Left ventricle myocardium inferior (tissue), 1 donor: ENCODE measurements at regions not wholly inside any gene's neighbourhood (a gene's known extent, or its start where the extent isn't known, plus 50 kb on each side); places are given as distances from the start of the nearest gene placed in this dataset.

Experiments
- DNase-seq: peaks from one replicate; pipeline ENCODE4 v3.0.0-alpha.2; 2020
- H3K27ac ChIP-seq: fragments of 200-600 bp; replicated peaks from 2 replicates; pipeline ENCODE4 v1.8.0; 2021
- H3K27me3 ChIP-seq: fragments of 200-600 bp; 2 replicates; pipeline ENCODE4 v1.8.0; 2021; ENCODE audit warnings: low read depth
- H3K36me3 ChIP-seq: fragments of 200-600 bp; 2 replicates; pipeline ENCODE4 v1.8.0; 2021
- H3K4me1 ChIP-seq: fragments of 200-600 bp; 2 replicates; pipeline ENCODE4 v1.8.0; 2021
- H3K4me3 ChIP-seq: fragments of 200-600 bp; 2 replicates; pipeline ENCODE4 v1.8.0; 2021; ENCODE audit warnings: mild to moderate bottlenecking, moderate library complexity
- H3K9me3 ChIP-seq: fragments of 200-600 bp; replicated peaks from 2 replicates; pipeline ENCODE4 v1.8.0; 2021
- intact Hi-C: fragments of 100-400 bp; cut with micrococcal nuclease; formaldehyde crosslinking; loops from one replicate; pipeline ENCODE4 v1.11.0; 2022
- TF ChIP-seq, protein P1 (sequence below): fragments of 200-600 bp; IDR thresholded peaks from 2 replicates; pipeline ENCODE4 v1.8.0; 2021; ENCODE audit warnings: antibody characterized with exemption, mild to moderate bottlenecking, borderline replicate concordance
- donor health status: DM: no; HTN: yes; CAD: no; lungs with severe emphysema.

DNA sequence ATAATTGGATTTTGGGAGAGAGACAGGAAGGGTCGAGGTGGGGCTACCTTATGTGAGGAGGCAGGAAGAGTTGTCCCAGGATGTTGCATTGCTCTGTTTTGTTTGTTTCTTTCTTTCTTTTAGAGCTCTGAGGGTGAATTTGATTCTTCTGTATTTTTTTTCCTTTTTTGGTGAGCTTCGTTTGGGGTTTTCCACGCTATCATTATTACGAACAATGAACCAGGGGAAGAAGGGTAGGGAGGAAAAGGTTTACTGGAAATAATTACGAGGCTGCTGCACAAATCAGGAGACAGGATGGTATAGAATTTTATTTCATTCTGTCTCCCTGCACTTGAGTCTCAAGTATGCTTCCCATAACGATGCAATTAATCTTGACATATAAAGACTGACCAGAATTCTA lies 51.4 kb upstream of the ZNF516 start:
- Histone ChIP-seq H3K27me3 (peaks cover 37% of the 10 kb centered on the region), H3K27ac (no peak overlapping the region), H3K9me3 (no peaks in the 10 kb centered on the region), H3K4me1 (no peaks in the 10 kb centered on the region), H3K36me3 (no peaks in the 10 kb centered on the region), H3K4me3 (no peak overlapping the region)
- intact Hi-C loops: no loop called here
- TF ChIP-seq, protein P1, sequence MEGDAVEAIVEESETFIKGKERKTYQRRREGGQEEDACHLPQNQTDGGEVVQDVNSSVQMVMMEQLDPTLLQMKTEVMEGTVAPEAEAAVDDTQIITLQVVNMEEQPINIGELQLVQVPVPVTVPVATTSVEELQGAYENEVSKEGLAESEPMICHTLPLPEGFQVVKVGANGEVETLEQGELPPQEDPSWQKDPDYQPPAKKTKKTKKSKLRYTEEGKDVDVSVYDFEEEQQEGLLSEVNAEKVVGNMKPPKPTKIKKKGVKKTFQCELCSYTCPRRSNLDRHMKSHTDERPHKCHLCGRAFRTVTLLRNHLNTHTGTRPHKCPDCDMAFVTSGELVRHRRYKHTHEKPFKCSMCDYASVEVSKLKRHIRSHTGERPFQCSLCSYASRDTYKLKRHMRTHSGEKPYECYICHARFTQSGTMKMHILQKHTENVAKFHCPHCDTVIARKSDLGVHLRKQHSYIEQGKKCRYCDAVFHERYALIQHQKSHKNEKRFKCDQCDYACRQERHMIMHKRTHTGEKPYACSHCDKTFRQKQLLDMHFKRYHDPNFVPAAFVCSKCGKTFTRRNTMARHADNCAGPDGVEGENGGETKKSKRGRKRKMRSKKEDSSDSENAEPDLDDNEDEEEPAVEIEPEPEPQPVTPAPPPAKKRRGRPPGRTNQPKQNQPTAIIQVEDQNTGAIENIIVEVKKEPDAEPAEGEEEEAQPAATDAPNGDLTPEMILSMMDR: no peak
- DNase-seq: no peak

DNA sequence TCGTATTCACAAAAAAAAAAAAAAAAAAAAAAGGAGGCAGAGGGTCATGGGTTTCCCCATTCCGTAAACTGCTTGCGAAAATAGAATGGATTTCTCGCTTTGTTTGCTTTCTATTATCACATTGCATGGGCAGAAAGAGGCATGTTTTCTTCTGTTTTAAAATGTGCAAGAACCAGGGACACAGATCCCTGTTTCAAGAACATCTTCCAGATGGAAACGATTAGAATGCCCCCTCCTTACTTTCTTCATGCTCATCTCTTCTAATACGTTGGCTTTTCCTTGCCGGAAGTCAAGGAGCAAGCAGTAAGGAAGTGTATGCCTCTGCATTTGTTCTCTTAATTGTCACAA lies 51.0 kb upstream of the ZNF516 start:
- Histone ChIP-seq H3K9me3 (no peaks in the 10 kb centered on the region), H3K36me3 (no peaks in the 10 kb centered on the region), H3K27me3 (peaks cover 41% of the 10 kb centered on the region), H3K4me3 (no peak overlapping the region), H3K4me1 (no peaks in the 10 kb centered on the region), H3K27ac (no peak overlapping the region)
- intact Hi-C loops: no loop called here
- DNase-seq: no peak
- TF ChIP-seq, protein P1: no peak

DNA sequence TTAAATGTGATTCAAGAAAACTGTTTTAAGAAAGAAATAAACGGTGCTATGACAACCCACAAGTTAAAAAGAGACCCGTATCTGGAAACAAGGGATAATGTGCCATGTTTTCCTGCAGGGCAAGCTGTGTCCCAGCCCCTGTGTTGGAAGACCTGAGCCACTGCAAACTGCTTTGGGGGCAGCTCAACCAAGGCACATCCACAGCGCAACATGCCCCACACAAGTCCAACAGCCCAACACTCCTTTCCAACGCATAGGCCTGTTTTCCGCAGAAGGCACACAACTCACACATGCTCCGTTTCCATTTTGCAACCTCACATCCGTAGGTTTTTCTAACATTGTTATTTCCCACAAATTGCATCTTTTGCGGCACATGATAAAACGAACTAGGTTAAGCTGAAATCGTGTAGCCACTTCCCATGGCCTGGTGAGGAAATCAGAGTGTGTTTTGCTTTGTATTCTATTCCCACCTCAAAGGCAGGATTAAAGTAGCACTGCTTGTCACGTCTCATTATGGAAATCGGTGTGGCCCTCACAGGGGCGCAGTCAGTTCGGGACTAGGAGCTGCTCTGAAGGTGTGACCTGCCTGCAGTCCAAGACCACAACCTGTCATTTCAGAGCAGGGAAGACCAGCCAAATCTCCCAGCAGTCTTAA lies 50.5 kb upstream of the ZNF516 start:
- no peaks in the 10 kb centered on the region for H3K4me1 ChIP-seq
- no peaks in the 10 kb centered on the region for H3K9me3 ChIP-seq
- no peaks in the 10 kb centered on the region for H3K36me3 ChIP-seq
- no peak overlapping the region for H3K27ac ChIP-seq
- no peak overlapping the region for H3K4me3 ChIP-seq
- intact Hi-C loops: no loop called here
- DNase-seq: no peak
- TF ChIP-seq, protein P1: no peak
- H3K27me3 ChIP-seq: peaks cover 46% of the 10 kb centered on the region

DNA sequence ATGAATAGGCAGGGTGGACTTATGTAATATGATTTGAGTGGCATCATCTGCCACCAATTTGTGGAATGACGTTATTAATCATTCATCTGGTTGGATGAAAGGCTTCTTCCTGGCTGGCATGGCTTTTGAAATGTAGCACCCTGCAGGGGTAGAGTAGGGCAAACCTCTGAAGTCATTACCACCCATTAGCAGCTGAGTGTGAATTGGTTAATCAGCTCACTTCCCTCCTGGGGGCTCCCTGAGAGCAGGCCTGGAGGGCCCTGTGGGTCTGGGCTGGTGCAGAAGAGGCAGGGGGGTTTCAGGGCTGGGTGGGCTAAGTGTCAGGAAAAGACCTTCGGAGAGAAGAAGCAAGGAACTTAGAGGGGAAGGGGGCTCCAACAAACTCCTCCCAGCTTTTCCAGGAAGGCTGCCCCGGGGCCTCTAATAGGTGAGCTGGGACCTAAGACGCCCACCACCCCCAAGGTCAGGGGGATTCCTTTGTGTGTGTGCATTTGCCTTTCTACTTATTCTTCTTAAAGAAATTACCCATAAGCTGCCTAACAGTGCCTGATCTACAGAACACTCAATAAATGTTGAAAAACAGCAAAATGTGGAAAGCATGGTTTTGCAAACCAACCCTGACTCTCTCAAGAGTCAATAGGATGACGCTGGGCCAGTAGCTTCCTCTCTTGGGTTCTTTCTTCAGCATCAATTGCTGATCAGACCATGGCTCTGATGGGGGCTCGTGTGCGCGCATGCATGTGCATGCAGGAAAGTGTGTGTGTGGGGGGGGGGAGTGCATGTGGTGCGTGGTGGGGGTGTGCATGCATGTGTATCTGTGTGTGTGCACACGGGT lies 49.7 kb upstream of the ZNF516 start:
- no peak for DNase-seq
- no peak overlapping the region for H3K4me3 ChIP-seq
- no peak overlapping the region for H3K27ac ChIP-seq
- no peaks in the 10 kb centered on the region for H3K9me3 ChIP-seq
- peaks cover 48% of the 10 kb centered on the region for H3K27me3 ChIP-seq
- intact Hi-C loops: no loop called here
- TF ChIP-seq, protein P1: no peak
- H3K36me3 ChIP-seq: no peaks in the 10 kb centered on the region
- H3K4me1 ChIP-seq: no peaks in the 10 kb centered on the region
